Urothelium cell line (cell line): ENCODE measurements at regions not wholly inside any gene's neighbourhood (a gene's known extent, or its start where the extent isn't known, plus 50 kb on each side); places are given as distances from the start of the nearest gene placed in this dataset.

Experiments used
- DNase-seq: peaks from one replicate; pipeline ENCODE4 v3.0.0; 2011; ENCODE audit warnings: low spot score, mixed read lengths
- FAIRE-seq: peaks from 2 replicates; lab custom pipeline; 2011; peaks lifted over from hg19 to GRCh38; lab: Jason Lieb, UNC

- DNase-seq (no peak), FAIRE-seq (no peak)
Observed at GRCh38 chr4:122300776-122301175, 78.0 kb upstream of the ADAD1 start.

GRCh38 chr4:122305853-122306252, 73.0 kb upstream of the ADAD1 start:
- DNase-seq, result no peak
- no peak for FAIRE-seq

DNA sequence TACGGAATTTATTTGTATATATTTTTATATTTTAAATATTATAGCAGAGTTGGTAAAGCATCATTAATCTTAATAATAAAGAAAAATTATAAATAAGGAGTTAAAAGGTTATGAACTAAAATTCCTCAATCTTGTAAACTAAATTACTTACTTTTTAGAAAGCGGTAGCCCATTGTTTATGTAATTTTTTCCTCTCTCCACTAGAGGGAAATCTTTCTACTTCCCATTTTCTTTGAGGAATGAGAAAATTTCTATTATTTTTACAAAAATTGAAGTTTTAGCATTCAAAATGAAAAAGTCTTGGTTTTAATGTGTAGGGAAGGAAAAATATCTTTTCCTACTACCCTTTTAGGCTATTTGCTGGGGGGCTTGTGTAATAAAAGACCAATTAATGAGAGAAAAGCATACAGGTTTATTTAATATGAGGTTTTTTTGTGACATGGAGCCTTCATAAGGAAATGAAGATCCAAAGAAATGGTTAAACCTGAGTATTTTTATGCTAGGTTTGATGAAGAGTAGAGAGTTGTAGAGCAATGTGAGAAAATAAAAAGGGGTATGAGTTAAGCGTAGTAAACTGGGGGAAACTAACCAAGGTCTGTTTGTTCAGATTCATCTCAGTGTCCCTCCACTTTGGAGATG, 68.7 kb upstream of the ADAD1 start:
- DNase-seq (peak; percentile 3), FAIRE-seq (no peak)

GRCh38 chr4:122313006-122313646, 65.7 kb upstream of the ADAD1 start:
- FAIRE-seq (no peak), DNase-seq (no peak)

DNA sequence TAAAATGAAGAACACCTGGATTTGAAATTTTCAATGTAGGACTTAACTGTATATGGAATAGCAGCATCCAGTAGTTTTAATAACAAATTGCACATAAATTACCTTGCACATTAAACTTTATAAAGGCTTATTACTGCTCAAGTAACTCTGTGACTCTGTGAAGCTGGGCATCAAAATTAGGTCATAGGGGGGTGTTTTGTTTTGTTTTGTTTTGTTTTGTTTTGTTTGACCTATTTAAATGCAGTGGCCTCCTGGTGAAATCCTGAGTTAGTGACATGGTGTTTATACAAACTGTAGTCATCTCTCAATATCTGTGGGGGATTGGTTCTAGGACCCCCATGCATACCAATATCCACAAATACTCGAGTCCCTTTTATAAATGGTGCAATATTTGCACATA, 51.9 kb upstream of the ADAD1 start:
- DNase-seq, result no peak
- FAIRE-seq, result no peak

DNA sequence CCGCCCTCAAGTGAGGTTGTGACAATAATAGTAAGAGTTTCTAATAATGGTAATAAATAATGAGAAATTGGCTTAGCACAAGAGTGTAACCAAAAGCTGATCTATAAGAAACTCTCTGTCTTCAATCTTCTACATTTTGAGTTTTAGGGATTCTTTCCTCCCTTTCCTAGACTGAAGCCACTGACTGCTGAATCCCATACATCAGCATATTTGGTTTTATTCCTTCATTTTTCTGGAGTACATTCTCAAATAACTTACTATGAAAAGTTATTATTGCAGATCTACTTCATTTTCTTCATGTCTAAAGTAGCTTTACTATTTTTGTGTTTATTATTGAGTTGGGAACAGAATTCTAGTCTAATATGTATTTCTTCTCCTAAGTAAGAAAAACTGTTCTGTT, 49.9 kb upstream of the ADAD1 start:
- DNase-seq, result no peak
- FAIRE-seq, result no peak
